BE2C (cell line): ENCODE measurements at regions not wholly inside any gene's neighbourhood (a gene's known extent, or its start where the extent isn't known, plus 50 kb on each side); places are given as distances from the start of the nearest gene placed in this dataset.
"Not testable (repeated sequence)": the region's sequence is repeated elsewhere in the genome, so short reads cannot be mapped to it uniquely, and the experiment has no call there.

Experiments
- DNase-seq: peaks from one replicate; pipeline ENCODE4 v3.0.0-alpha.2; 2020
- H3K27me3 ChIP-seq: fragments of 250-450 bp; sonication (Bioruptor Pico); 2 replicates; pipeline ENCODE4 v1.5.1; 2020; ENCODE audit warnings: mild to moderate bottlenecking
- H3K36me3 ChIP-seq: fragments of 250-450 bp; sonication (Bioruptor Pico); 2 replicates; pipeline ENCODE4 v1.5.1; 2020; ENCODE audit warnings: mild to moderate bottlenecking
- H3K4me1 ChIP-seq: fragments of 250-450 bp; sonication (Bioruptor Pico); 2 replicates; pipeline ENCODE4 v1.5.1; 2020
- H3K4me3 ChIP-seq: 2 replicates; pipeline ENCODE4 v1.5.1; 2011; ENCODE audit warnings: low read depth, low read length
- H3K9me3 ChIP-seq: fragments of 250-450 bp; sonication (Bioruptor Pico); 2 replicates; pipeline ENCODE4 v1.5.1; 2020
- TF ChIP-seq, protein P1 (sequence below): IDR thresholded peaks from 2 replicates; pipeline ENCODE4 v1.5.1; 2012; ENCODE audit warnings: mild to moderate bottlenecking, low read depth, low read length

- H3K36me3 ChIP-seq: no peaks in the 10 kb centered on the region
- TF ChIP-seq, protein P1, sequence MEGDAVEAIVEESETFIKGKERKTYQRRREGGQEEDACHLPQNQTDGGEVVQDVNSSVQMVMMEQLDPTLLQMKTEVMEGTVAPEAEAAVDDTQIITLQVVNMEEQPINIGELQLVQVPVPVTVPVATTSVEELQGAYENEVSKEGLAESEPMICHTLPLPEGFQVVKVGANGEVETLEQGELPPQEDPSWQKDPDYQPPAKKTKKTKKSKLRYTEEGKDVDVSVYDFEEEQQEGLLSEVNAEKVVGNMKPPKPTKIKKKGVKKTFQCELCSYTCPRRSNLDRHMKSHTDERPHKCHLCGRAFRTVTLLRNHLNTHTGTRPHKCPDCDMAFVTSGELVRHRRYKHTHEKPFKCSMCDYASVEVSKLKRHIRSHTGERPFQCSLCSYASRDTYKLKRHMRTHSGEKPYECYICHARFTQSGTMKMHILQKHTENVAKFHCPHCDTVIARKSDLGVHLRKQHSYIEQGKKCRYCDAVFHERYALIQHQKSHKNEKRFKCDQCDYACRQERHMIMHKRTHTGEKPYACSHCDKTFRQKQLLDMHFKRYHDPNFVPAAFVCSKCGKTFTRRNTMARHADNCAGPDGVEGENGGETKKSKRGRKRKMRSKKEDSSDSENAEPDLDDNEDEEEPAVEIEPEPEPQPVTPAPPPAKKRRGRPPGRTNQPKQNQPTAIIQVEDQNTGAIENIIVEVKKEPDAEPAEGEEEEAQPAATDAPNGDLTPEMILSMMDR: no peak
- DNase-seq: no peak
- H3K4me1 ChIP-seq: no peaks in the 10 kb centered on the region
- H3K27me3 ChIP-seq: no peaks in the 10 kb centered on the region
- no peak overlapping the region for H3K4me3 ChIP-seq
- H3K9me3 ChIP-seq: no peaks in the 10 kb centered on the region
These were observed 96.2 kb upstream of the RMP24 start for GRCh38 chr18:35876243-35876642.

DNA sequence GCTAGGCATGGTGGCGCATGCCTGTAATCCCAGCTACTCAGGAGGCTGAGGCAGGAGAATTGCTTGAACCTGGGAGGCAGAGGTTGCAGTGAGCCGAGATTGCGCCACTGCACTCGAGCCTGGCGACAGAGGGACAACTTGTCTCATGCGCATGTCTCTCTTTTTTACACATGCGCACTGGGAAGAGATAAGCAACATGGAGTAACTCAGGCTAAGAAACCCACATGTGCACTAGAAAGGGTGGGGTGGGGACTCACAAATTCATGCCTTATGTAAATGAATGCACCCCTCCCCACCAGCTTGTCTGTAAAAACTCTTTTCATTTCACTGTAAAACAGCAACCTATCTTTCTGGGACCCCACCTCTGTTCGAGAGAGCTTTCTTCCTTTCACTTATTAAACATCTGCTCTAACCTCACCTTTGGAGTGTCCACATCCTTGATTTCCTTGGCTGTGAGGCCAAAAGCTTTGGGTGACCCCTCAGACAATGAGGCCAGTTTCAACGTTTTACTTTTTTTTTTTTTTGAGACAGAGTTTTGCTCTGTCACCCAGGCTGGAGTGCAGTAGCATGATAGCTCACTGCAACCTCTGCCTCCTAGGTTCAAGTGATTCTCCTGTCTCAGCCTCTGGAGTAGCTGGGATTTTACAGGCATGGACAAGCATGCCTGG, 91.6 kb upstream of the RMP24 start:
- no peak for DNase-seq

GRCh38 chr18:35888329-35888728, 84.2 kb upstream of the RMP24 start:
- no peaks in the 10 kb centered on the region for H3K4me1 ChIP-seq
- DNase-seq: no peak
- H3K27me3 ChIP-seq: no peaks in the 10 kb centered on the region
- no peaks in the 10 kb centered on the region for H3K9me3 ChIP-seq
- no peak overlapping the region for H3K4me3 ChIP-seq
- TF ChIP-seq, protein P1: no peak
- H3K36me3 ChIP-seq: no peaks in the 10 kb centered on the region

More for the DNA sequence above, 91.6 kb upstream of the RMP24 start:
- Histone ChIP-seq H3K36me3 (no peaks in the 10 kb centered on the region), H3K27me3 (no peaks in the 10 kb centered on the region), H3K4me3 (no peak overlapping the region), H3K4me1 (no peaks in the 10 kb centered on the region), H3K9me3 (no peaks in the 10 kb centered on the region)
- TF ChIP-seq, protein P1: no peak

- DNase-seq: no peak
- H3K27me3 ChIP-seq: no peaks in the 10 kb centered on the region
- no peaks in the 10 kb centered on the region for H3K36me3 ChIP-seq
- TF ChIP-seq, protein P1: no peak
- no peak overlapping the region for H3K4me3 ChIP-seq
- no peaks in the 10 kb centered on the region for H3K4me1 ChIP-seq
- H3K9me3 ChIP-seq: no peaks in the 10 kb centered on the region
These were observed 82.8 kb upstream of the RMP24 start for GRCh38 chr18:35889677-35890076.

DNA sequence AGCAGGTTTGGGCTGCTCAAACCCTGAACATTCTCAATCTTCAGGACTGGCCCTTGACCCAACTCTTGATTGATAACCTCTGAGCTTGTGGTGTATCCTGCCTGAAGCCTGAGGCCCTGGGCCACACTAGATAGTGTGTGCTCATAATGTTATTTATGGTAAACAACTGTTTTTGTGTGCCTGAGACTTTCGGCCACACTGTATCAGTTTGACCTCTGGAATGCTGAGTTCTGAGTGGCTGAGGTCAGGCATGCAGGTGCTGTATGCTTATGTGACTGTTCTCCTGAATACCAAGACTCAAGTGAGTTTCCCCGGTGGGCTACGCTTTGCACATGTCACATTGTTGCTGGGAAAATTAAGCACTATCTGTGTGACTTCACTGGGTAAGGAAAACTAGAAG, 82.2 kb upstream of the RMP24 start:
- no peaks in the 10 kb centered on the region for H3K9me3 ChIP-seq

GRCh38 chr18:35892118-35892517, 80.4 kb upstream of the RMP24 start:
- Histone ChIP-seq H3K4me3 (no peak overlapping the region), H3K36me3 (no peaks in the 10 kb centered on the region)
- TF ChIP-seq, protein P1: no peak

More for the DNA sequence above, 82.2 kb upstream of the RMP24 start:
- Histone ChIP-seq H3K4me1 (no peaks in the 10 kb centered on the region), H3K4me3 (no peak overlapping the region), H3K36me3 (no peaks in the 10 kb centered on the region), H3K27me3 (no peaks in the 10 kb centered on the region)
- DNase-seq: no peak
- TF ChIP-seq, protein P1: no peak

GRCh38 chr18:35897481-35897880, 75.0 kb upstream of the RMP24 start:
- not testable (repeated sequence) for H3K9me3 ChIP-seq, DNase-seq, H3K4me3 ChIP-seq, H3K27me3 ChIP-seq, H3K36me3 ChIP-seq, H3K4me1 ChIP-seq

More at GRCh38 chr18:35892118-35892517, 80.4 kb upstream of the RMP24 start:
- H3K4me1 ChIP-seq: no peaks in the 10 kb centered on the region
- H3K27me3 ChIP-seq: no peaks in the 10 kb centered on the region
- H3K9me3 ChIP-seq: no peaks in the 10 kb centered on the region
- DNase-seq: no peak
